Keratinocyte (primary cell): ENCODE measurements at regions not wholly inside any gene's neighbourhood (a gene's known extent, or its start where the extent isn't known, plus 50 kb on each side); places are given as distances from the start of the nearest gene placed in this dataset.

ENCODE experiments used
- DNase-seq: peaks from one replicate; pipeline ENCODE4 v3.0.0-alpha.2; 2011; ENCODE audit warnings: low read depth, missing footprints, low spot score
- FAIRE-seq: peaks from 2 replicates; lab custom pipeline; 2011; peaks lifted over from hg19 to GRCh38; lab: Jason Lieb, UNC
- H2AFZ ChIP-seq: 2 replicates; pipeline ENCODE4 v1.6.0; 2012; ENCODE audit warnings: low read length, control low read depth, inconsistent platforms; ENCODE audit not compliant: control insufficient read depth
- H3K27ac ChIP-seq: 2 replicates; pipeline ENCODE4 v1.5.1; 2011; ENCODE audit warnings: low read length; ENCODE audit not compliant: control insufficient read depth, insufficient read depth
- H3K27me3 ChIP-seq: 3 replicates; pipeline ENCODE4 v1.6.0; 2011; ENCODE audit warnings: low read length; ENCODE audit not compliant: control insufficient read depth, insufficient read depth; ENCODE audit errors: extremely low read depth
- H3K36me3 ChIP-seq, 2 experiments: 2 replicates in 1 of 2; 3 replicates in 1 of 2; pipeline ENCODE4 v1.5.1; 2011; ENCODE audit warnings: low read length in 2 of 2, mild to moderate bottlenecking in 1 of 2; ENCODE audit not compliant: control insufficient read depth in 2 of 2, insufficient read depth in 2 of 2; ENCODE audit errors: extremely low read depth in 1 of 2
- H3K4me1 ChIP-seq: 3 replicates; pipeline ENCODE4 v1.5.1; 2011; ENCODE audit warnings: low read length; ENCODE audit not compliant: control insufficient read depth, insufficient read depth; ENCODE audit errors: extremely low read depth
- H3K4me2 ChIP-seq: 3 replicates; pipeline ENCODE4 v1.6.0; 2011; ENCODE audit warnings: low read depth, low read length; ENCODE audit not compliant: control insufficient read depth, insufficient read depth; ENCODE audit errors: extremely low read depth
- H3K4me3 ChIP-seq, 3 experiments: fragments of 200-600 bp in 1 of 3; sonication (generic) in 1 of 3; 2 replicates in 2 of 3; 3 replicates in 1 of 3; pipeline ENCODE4 v1.5.1; 2011 to 2016; ENCODE audit warnings: low read length in 3 of 3, mild to moderate bottlenecking in 3 of 3, control low read depth in 2 of 3, inconsistent platforms in 1 of 3, low read depth in 1 of 3, mixed read lengths in 1 of 3, mixed run types in 1 of 3, moderate library complexity in 1 of 3; ENCODE audit not compliant: control insufficient read depth in 2 of 3, insufficient read depth in 2 of 3; ENCODE audit errors: extremely low read depth in 1 of 3
- H3K79me2 ChIP-seq: 2 replicates; pipeline ENCODE4 v1.6.0; 2012; ENCODE audit warnings: low read length; ENCODE audit not compliant: control insufficient read depth, insufficient read depth
- H3K9ac ChIP-seq: 3 replicates; pipeline ENCODE4 v1.6.0; 2011; ENCODE audit warnings: low read length; ENCODE audit not compliant: control insufficient read depth, insufficient read depth; ENCODE audit errors: extremely low read depth
- H3K9me1 ChIP-seq: 3 replicates; pipeline ENCODE4 v1.6.0; 2011; ENCODE audit warnings: low read length; ENCODE audit not compliant: control insufficient read depth, insufficient read depth; ENCODE audit errors: extremely low read depth
- H3K9me3 ChIP-seq: 2 replicates; pipeline ENCODE4 v1.5.1; 2012; ENCODE audit warnings: low read depth, low read length; ENCODE audit not compliant: control insufficient read depth
- H4K20me1 ChIP-seq: 3 replicates; pipeline ENCODE4 v1.6.0; 2011; ENCODE audit warnings: low read length; ENCODE audit not compliant: control insufficient read depth, insufficient read depth; ENCODE audit errors: extremely low read depth
- EZH2 ChIP-seq: IDR thresholded peaks from one replicate; pipeline ENCODE4 v1.6.1; 2012; ENCODE audit warnings: inconsistent platforms, mild to moderate bottlenecking, low read length, moderate library complexity
- dilution Hi-C: fragments of 300-500 bp; cut with MboI; formaldehyde crosslinking; loops from one replicate; pipeline ENCODE4 v1.7.0; 2020; ENCODE audit warnings: low sequenced_read_pairs; ENCODE audit not compliant: extremely low pct_ligation_motif_present
- TF ChIP-seq, protein P1 (sequence below), 3 experiments: IDR thresholded peaks in 1 of 3; conservative IDR thresholded peaks in 1 of 3; optimal IDR thresholded peaks in 1 of 3; 2 replicates in 2 of 3; 3 replicates in 1 of 3; pipeline versions ENCODE3 to v1.5.1; 2011; ENCODE audit warnings: low read length in 3 of 3, mild to moderate bottlenecking in 3 of 3, moderate library complexity in 2 of 3, control low read depth in 1 of 3, inconsistent platforms in 1 of 3; ENCODE audit not compliant: insufficient read depth in 2 of 3; ENCODE audit errors: extremely low read depth in 1 of 3

DNA sequence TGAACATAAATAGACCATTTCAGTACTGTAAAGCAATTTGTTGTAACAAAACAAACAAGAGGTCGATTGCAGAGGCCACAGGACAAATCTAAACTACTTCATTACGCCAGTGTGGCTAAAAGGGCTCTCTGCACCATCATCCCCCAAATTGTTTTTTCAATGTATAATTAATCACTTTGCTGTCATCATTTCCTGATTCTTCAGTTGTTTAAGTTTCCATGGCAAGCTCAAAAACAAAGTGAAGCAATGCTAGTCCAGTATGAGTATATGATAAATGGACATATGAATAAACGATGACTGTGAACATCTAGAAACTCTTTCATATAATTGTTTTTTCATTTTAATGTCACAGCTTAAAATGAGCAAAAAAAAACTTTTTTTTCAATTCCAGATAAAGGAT is 235.4 kb upstream of the FGF13 start:
- dilution Hi-C loops = no loop called here
- no peak overlapping the region for H3K9ac ChIP-seq
- no peak for DNase-seq

DNA sequence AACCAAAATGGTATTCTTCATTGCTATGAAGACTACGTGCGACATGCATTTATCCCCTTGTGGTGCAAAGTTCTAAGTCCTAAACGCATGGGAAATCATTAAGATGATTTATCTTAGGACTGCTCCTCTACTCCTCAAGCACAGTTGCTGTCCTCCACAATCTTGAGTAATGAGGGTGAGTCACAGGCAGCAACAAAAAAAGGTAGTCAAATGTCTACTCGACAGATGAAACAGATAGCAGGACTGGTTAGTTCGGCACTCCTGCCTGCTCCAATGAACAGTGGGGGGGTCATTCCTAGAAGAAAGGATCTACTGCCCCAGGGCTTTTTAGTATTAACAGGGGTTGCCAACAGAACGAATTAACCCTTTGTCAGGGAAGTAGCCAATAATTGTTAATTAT is 233.7 kb upstream of the FGF13 start:
- no peak overlapping the region for H2AFZ ChIP-seq
- no peaks in the 10 kb centered on the region for H3K27me3 ChIP-seq
- H3K79me2 ChIP-seq = no peaks in the 10 kb centered on the region
- no peak for FAIRE-seq
- H4K20me1 ChIP-seq = no peaks in the 10 kb centered on the region
- H3K4me3 ChIP-seq = no peak overlapping the region
- no peaks in the 10 kb centered on the region for H3K36me3 ChIP-seq
- no peaks in the 10 kb centered on the region for H3K9me3 ChIP-seq
- no peak overlapping the region for H3K4me2 ChIP-seq
- H3K27ac ChIP-seq = no peak overlapping the region
- no peak for DNase-seq
- no peaks in the 10 kb centered on the region for H3K9me1 ChIP-seq
- TF ChIP-seq, protein P1, sequence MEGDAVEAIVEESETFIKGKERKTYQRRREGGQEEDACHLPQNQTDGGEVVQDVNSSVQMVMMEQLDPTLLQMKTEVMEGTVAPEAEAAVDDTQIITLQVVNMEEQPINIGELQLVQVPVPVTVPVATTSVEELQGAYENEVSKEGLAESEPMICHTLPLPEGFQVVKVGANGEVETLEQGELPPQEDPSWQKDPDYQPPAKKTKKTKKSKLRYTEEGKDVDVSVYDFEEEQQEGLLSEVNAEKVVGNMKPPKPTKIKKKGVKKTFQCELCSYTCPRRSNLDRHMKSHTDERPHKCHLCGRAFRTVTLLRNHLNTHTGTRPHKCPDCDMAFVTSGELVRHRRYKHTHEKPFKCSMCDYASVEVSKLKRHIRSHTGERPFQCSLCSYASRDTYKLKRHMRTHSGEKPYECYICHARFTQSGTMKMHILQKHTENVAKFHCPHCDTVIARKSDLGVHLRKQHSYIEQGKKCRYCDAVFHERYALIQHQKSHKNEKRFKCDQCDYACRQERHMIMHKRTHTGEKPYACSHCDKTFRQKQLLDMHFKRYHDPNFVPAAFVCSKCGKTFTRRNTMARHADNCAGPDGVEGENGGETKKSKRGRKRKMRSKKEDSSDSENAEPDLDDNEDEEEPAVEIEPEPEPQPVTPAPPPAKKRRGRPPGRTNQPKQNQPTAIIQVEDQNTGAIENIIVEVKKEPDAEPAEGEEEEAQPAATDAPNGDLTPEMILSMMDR (optimal IDR thresholded peaks at IDR 0.05 in 1 of 3, IDR thresholded peaks at IDR 0.05 in 1 of 3, conservative IDR thresholded peaks at IDR 0.05 in 1 of 3; ENCODE audit: extremely low read depth in 1 of 3, insufficient read depth in 2 of 3, low read length in 3 of 3) = no peak
- TF ChIP-seq EZH2 = no peak
- dilution Hi-C loops = no loop called here
- no peak overlapping the region for H3K9ac ChIP-seq
- no peaks in the 10 kb centered on the region for H3K4me1 ChIP-seq

More for the DNA sequence above, 235.4 kb upstream of the FGF13 start:
- no peaks in the 10 kb centered on the region for H3K9me1 ChIP-seq
- no peaks in the 10 kb centered on the region for H3K36me3 ChIP-seq
- FAIRE-seq = no peak
- no peaks in the 10 kb centered on the region for H3K4me1 ChIP-seq
- no peaks in the 10 kb centered on the region for H3K27me3 ChIP-seq
- no peaks in the 10 kb centered on the region for H3K9me3 ChIP-seq
- no peaks in the 10 kb centered on the region for H3K79me2 ChIP-seq
- TF ChIP-seq EZH2 = no peak
- TF ChIP-seq, protein P1 (optimal IDR thresholded peaks at IDR 0.05 in 1 of 3, IDR thresholded peaks at IDR 0.05 in 1 of 3, conservative IDR thresholded peaks at IDR 0.05 in 1 of 3; ENCODE audit: extremely low read depth in 1 of 3, insufficient read depth in 2 of 3, low read length in 3 of 3) = no peak
- no peak overlapping the region for H3K4me2 ChIP-seq
- no peak overlapping the region for H3K4me3 ChIP-seq
- H3K27ac ChIP-seq = no peak overlapping the region
- no peak overlapping the region for H2AFZ ChIP-seq
- H4K20me1 ChIP-seq = no peaks in the 10 kb centered on the region
